SU-DHL-6 (cell line): ENCODE measurements at regions not wholly inside any gene's neighbourhood (a gene's known extent, or its start where the extent isn't known, plus 50 kb on each side); places are given as distances from the start of the nearest gene placed in this dataset.

Source experiments
- CTCF ChIP-seq: fragments of 200-600 bp; sonication (generic); IDR thresholded peaks from one replicate; pipeline ENCODE4 v1.5.1; 2017; ENCODE audit warnings: antibody characterized with exemption, mild to moderate bottlenecking, low read length, moderate library complexity; ENCODE audit not compliant: insufficient read depth, poor library complexity, severe bottlenecking
- EZH2phosphoT487 ChIP-seq: fragments of 200-600 bp; sonication (generic), shearing (Covaris generic); conservative IDR thresholded peaks from 2 replicates; pipeline ENCODE4 v1.6.1; 2018; ENCODE audit warnings: mild to moderate bottlenecking, antibody characterized with exemption, low read length, moderate library complexity, mixed read lengths

GRCh38 chr16:55029509-55029908 is 98.8 kb downstream of the IRX5 start:
- TF ChIP-seq CTCF (no peak), EZH2phosphoT487 (no peak)
